HG02798 (cell line): ENCODE measurements at regions not wholly inside any gene's neighbourhood (a gene's known extent, or its start where the extent isn't known, plus 50 kb on each side); places are given as distances from the start of the nearest gene placed in this dataset.
A peak's percentile ranks its signal among the peaks of the same experiment; 100 is the strongest.

Experiments used
- ATAC-seq: cut with Tn5 transposase; IDR thresholded peaks from one replicate; pipeline ENCODE4 v1.9.1; 2021; ENCODE audit warnings: mild to moderate bottlenecking; ENCODE audit not compliant: unreplicated experiment, poor library complexity

GRCh38 chr1:217014066-217014465, 290.8 kb upstream of the ESRRG start:
- no peak for ATAC-seq

GRCh38 chr1:217012659-217013058, 289.4 kb upstream of the ESRRG start:
- ATAC-seq: no peak

- ATAC-seq: no peak
These were observed 287.9 kb upstream of the ESRRG start for GRCh38 chr1:217011097-217011496.

GRCh38 chr1:217010253-217010652, 287.0 kb upstream of the ESRRG start:
- ATAC-seq: peak; percentile 35

GRCh38 chr1:217009376-217009775, 286.1 kb upstream of the ESRRG start:
- ATAC-seq: no peak

- ATAC-seq: peak; percentile 58
These were observed 281.7 kb upstream of the ESRRG start for GRCh38 chr1:217004776-217005436.

GRCh38 chr1:217003355-217003754, 280.1 kb upstream of the ESRRG start:
- ATAC-seq: no peak

- ATAC-seq: no peak
These were observed 274.6 kb upstream of the ESRRG start for GRCh38 chr1:216997831-216998230.

- ATAC-seq: no peak
These were observed 273.8 kb upstream of the ESRRG start for GRCh38 chr1:216997069-216997468.

- no peak for ATAC-seq
These were observed 261.3 kb upstream of the ESRRG start for GRCh38 chr1:216984536-216984935.

GRCh38 chr1:216983823-216984222, 260.6 kb upstream of the ESRRG start:
- no peak for ATAC-seq

GRCh38 chr1:216961516-216961915, 238.3 kb upstream of the ESRRG start:
- no peak for ATAC-seq

- no peak for ATAC-seq
These were observed 237.5 kb upstream of the ESRRG start for GRCh38 chr1:216960716-216961115.

GRCh38 chr1:216958569-216958968, 235.3 kb upstream of the ESRRG start:
- no peak for ATAC-seq

- no peak for ATAC-seq
These were observed 230.3 kb upstream of the ESRRG start for GRCh38 chr1:216953495-216953894.

GRCh38 chr1:216952864-216953263, 229.6 kb upstream of the ESRRG start:
- no peak for ATAC-seq

- no peak for ATAC-seq
These were observed 222.4 kb upstream of the ESRRG start for GRCh38 chr1:216945538-216946080.

GRCh38 chr1:216944864-216945510, 221.8 kb upstream of the ESRRG start:
- ATAC-seq: no peak

- ATAC-seq: no peak
These were observed 214.3 kb upstream of the ESRRG start for GRCh38 chr1:216937491-216937890.

- no peak for ATAC-seq
These were observed 213.6 kb upstream of the ESRRG start for GRCh38 chr1:216936779-216937178.

GRCh38 chr1:216935901-216936300, 212.7 kb upstream of the ESRRG start:
- no peak for ATAC-seq

- no peak for ATAC-seq
These were observed 209.2 kb upstream of the ESRRG start for GRCh38 chr1:216932424-216932823.
